ENCODE measurements at regions not wholly inside any gene's neighbourhood (a gene's known extent, or its start where the extent isn't known, plus 50 kb on each side); places are given as distances from the start of the nearest gene placed in this dataset.

DNA sequence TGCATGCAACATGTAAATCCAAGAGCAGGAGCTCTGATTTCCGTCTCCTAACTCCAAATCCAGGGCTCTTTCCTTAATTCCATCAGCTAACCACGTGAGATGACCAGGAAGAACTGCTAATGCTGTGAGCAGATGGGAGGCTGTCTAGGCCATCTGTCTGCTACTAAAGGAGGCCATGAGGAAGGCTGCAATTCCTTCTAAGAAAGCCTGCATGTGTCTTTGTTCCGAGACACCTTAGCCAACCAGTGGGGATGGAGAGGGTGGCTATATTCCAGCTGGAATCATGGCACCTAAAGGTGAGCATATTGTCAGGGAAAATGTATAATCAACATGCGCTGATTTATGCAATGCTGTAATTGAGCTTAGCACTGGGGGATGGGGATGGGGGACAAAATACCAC is 267.2 kb upstream of the CDH5 start:
- TF ChIP-seq YY1 (IDR thresholded peaks at IDR 0.05; ENCODE audit: low read depth) (no peak), TAF1 (IDR thresholded peaks at IDR 0.05; ENCODE audit: low read depth) (no peak), EGR1 (IDR thresholded peaks at IDR 0.05) (no peak), CEBPB (IDR thresholded peaks at IDR 0.05) (no peak), NFIC (IDR thresholded peaks at IDR 0.05) (no peak), ZBTB7A (IDR thresholded peaks at IDR 0.05; ENCODE audit: low read depth) (no peak)
- TF ChIP-seq, protein P1, sequence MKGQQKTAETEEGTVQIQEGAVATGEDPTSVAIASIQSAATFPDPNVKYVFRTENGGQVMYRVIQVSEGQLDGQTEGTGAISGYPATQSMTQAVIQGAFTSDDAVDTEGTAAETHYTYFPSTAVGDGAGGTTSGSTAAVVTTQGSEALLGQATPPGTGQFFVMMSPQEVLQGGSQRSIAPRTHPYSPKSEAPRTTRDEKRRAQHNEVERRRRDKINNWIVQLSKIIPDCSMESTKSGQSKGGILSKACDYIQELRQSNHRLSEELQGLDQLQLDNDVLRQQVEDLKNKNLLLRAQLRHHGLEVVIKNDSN (IDR thresholded peaks at IDR 0.05), result no peak
- TF ChIP-seq, protein P2, sequence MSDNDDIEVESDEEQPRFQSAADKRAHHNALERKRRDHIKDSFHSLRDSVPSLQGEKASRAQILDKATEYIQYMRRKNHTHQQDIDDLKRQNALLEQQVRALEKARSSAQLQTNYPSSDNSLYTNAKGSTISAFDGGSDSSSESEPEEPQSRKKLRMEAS (IDR thresholded peaks at IDR 0.05), result no peak

Measured in Ishikawa (cell line).